GM23248 (cell line): ENCODE measurements at regions not wholly inside any gene's neighbourhood (a gene's known extent, or its start where the extent isn't known, plus 50 kb on each side); places are given as distances from the start of the nearest gene placed in this dataset.

ENCODE experiments used
- EZH2 ChIP-seq: fragments of 200-600 bp; sonication (generic); IDR thresholded peaks from 2 replicates; pipeline ENCODE4 v1.6.1; 2018; ENCODE audit warnings: antibody characterized with exemption, mild to moderate bottlenecking; ENCODE audit not compliant: insufficient read depth, poor library complexity, severe bottlenecking
- EZH2phosphoT487 ChIP-seq: fragments of 200-600 bp; sonication (generic); IDR thresholded peaks from 2 replicates; pipeline ENCODE4 v1.6.1; 2018; ENCODE audit warnings: antibody characterized with exemption, moderate library complexity, mild to moderate bottlenecking, low read depth; ENCODE audit not compliant: insufficient read depth

GRCh38 chr6:130758813-130759212 is 68.4 kb upstream of the SMLR1 start:
- TF ChIP-seq EZH2 = no peak
- no peak for TF ChIP-seq EZH2phosphoT487
